ENCODE measurements at regions not wholly inside any gene's neighbourhood (a gene's known extent, or its start where the extent isn't known, plus 50 kb on each side); places are given as distances from the start of the nearest gene placed in this dataset.

DNA sequence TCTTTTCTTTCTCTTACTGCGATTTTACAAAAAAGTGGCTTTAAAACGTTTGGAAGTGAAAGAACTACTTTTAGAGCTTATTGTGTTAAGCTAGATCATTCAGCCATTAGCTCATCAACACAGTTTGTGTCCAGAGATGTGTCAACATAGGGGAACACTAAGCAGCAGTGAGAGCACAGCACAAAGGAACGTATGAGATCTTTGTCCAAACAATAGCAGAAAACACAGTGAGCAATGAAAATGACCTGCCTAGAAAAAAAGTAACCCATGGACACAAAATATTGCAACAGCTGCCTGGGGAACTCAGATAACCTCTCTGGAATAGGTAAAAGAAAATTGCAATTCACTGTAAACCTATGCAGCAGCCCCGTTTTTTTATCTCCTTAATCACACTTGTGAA, 372.5 kb downstream of the ARHGEF28 start:
- ChIA-PET SMC1A (ENCODE audit: uncharacterized antibody, unreplicated experiment) (interaction anchor here (1.3 kb wide), 1 partner anchor 10 kb away, joined by 3 read pairs; no protein-coding TSS in a partner anchor), RAD21 (ENCODE audit: unreplicated experiment) (no interaction called here), CTCF (interaction anchor here (1.4 to 2.2 kb wide), 2 partner anchors 15 to 96 kb away, joined by 3 to 5 read pairs; no protein-coding TSS in a partner anchor), POLR2A (no interaction called here)
- Histone ChIP-seq H3K4me1 (ENCODE audit: control insufficient read depth, insufficient read depth, low read length) (no peaks in the 10 kb centered on the region), H3K27me3 (replicated peaks in 1 of 2; ENCODE audit: control insufficient read depth in 2 of 2, insufficient read depth in 2 of 2, low read length in 1 of 2) (peaks cover 0 to 2% of the 10 kb centered on the region in 2 experiments; a peak in 2 of 4 replicates), H3K27ac (ENCODE audit: control insufficient read depth, insufficient read depth) (no peak overlapping the region), H3K36me3 (ENCODE audit: control insufficient read depth in 2 of 2, insufficient read depth in 2 of 2, low read length in 1 of 2) (no peaks in the 10 kb centered on the region), H2AFZ (ENCODE audit: control insufficient read depth, low read depth, low read length) (no peak overlapping the region), H4K20me1 (ENCODE audit: control insufficient read depth, insufficient read depth) (no peaks in the 10 kb centered on the region), H3K9me3 (replicated peaks; ENCODE audit: control insufficient read depth, insufficient read depth, low read length) (no peaks in the 10 kb centered on the region; the same call in 2 of the 3 replicates), H3K4me2 (ENCODE audit: control insufficient read depth, insufficient read depth) (no peak overlapping the region), H3K79me2 (ENCODE audit: control insufficient read depth, insufficient read depth, low read length) (no peaks in the 10 kb centered on the region), H3K9ac (ENCODE audit: control insufficient read depth, insufficient read depth, low read length) (no peak overlapping the region), H3K4me3 (no peak overlapping the region)
- intact Hi-C loops (cut with micrococcal nuclease; ENCODE audit: unreplicated experiment) (no loop called here), in situ Hi-C loops (cut with MboI) (no loop called here)
- BruUV-seq (replicated peaks), result no TSS peak
- 8% methylated on average over 4 of the region's 4 CpGs for WGBS (ENCODE audit: insufficient coverage, insufficient replicate concordance, low lambda C conversion rate, missing lambda C conversion rate)
- no peak for TF ChIP-seq EGR1 (IDR thresholded peaks at IDR 0.05; ENCODE audit: borderline replicate concordance in 1 of 2, low read depth in 2 of 2, low read length in 2 of 2)
- TF ChIP-seq, protein P1, sequence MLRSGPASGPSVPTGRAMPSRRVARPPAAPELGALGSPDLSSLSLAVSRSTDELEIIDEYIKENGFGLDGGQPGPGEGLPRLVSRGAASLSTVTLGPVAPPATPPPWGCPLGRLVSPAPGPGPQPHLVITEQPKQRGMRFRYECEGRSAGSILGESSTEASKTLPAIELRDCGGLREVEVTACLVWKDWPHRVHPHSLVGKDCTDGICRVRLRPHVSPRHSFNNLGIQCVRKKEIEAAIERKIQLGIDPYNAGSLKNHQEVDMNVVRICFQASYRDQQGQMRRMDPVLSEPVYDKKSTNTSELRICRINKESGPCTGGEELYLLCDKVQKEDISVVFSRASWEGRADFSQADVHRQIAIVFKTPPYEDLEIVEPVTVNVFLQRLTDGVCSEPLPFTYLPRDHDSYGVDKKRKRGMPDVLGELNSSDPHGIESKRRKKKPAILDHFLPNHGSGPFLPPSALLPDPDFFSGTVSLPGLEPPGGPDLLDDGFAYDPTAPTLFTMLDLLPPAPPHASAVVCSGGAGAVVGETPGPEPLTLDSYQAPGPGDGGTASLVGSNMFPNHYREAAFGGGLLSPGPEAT (IDR thresholded peaks at IDR 0.05; ENCODE audit: low read depth), result no peak
- TF ChIP-seq, protein P2, sequence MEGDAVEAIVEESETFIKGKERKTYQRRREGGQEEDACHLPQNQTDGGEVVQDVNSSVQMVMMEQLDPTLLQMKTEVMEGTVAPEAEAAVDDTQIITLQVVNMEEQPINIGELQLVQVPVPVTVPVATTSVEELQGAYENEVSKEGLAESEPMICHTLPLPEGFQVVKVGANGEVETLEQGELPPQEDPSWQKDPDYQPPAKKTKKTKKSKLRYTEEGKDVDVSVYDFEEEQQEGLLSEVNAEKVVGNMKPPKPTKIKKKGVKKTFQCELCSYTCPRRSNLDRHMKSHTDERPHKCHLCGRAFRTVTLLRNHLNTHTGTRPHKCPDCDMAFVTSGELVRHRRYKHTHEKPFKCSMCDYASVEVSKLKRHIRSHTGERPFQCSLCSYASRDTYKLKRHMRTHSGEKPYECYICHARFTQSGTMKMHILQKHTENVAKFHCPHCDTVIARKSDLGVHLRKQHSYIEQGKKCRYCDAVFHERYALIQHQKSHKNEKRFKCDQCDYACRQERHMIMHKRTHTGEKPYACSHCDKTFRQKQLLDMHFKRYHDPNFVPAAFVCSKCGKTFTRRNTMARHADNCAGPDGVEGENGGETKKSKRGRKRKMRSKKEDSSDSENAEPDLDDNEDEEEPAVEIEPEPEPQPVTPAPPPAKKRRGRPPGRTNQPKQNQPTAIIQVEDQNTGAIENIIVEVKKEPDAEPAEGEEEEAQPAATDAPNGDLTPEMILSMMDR (IDR thresholded peaks at IDR 0.05 in 2 of 3, conservative IDR thresholded peaks at IDR 0.05 in 1 of 3; ENCODE audit: control insufficient read depth in 2 of 3, extremely low read depth in 1 of 3, insufficient read depth in 1 of 3, low read depth in 3 of 3, low read length in 3 of 3), result no peak
- TF ChIP-seq SMARCA5 (IDR thresholded peaks at IDR 0.05), result no peak
- ATAC-seq (no peak), DNase-seq (ENCODE audit: low read depth, low spot score) (no peak), FAIRE-seq (no peak)
